ENCODE measurements at regions not wholly inside any gene's neighbourhood (a gene's known extent, or its start where the extent isn't known, plus 50 kb on each side); places are given as distances from the start of the nearest gene placed in this dataset.
"Not testable (repeated sequence)": the region's sequence is repeated elsewhere in the genome, so short reads cannot be mapped to it uniquely, and the experiment has no call there.

GRCh38 chr7:24057243-24057642, 226.7 kb upstream of the NPY start:
- no peak for DNase-seq

GRCh38 chr7:24058953-24059352, 225.0 kb upstream of the NPY start:
- DNase-seq, result no peak

- no peak for DNase-seq
Observed at GRCh38 chr7:24059775-24060174, 224.2 kb upstream of the NPY start.

DNA sequence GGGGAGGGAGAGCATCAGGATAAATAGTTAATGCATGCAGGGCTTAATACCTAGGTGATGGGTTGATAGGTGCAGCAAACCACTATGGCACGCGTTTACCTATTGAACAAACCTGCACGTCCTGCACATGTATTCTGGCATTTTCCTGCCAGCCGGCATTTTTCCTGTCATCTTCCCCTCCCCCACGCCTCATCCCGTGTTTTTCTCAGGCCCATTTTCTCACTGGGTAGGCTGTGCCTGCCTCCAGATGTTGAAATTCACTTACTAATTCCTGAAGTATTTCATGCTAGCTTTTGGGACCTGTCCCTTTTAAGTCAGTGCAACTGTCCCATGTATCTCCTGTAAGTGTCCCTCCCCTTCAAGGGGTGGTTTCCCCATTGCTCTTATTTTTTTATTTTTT, 220.3 kb upstream of the NPY start:
- no peak for DNase-seq

GRCh38 chr7:24069751-24070150, 214.2 kb upstream of the NPY start:
- DNase-seq, result no peak

GRCh38 chr7:24073651-24074420, 210.2 kb upstream of the NPY start:
- no peak for DNase-seq

DNA sequence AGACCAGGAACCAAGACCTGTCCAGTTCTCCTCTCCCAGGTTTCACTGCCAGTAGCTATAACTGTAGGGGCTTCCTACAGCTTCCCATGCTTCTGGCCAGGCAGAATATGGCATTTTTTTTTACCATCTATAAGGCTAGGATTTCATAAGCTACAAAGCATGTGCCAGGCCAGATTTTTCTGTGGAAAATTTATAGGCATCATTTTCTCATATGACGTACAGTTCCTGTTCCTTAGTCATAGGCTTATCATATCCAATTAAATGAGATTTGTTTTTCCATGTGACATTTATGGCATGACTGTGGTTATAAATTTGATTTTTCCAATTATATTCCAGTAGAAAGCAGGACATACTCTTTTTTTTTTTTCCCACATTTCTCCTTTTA, 208.6 kb upstream of the NPY start:
- DNase-seq, result no peak

DNA sequence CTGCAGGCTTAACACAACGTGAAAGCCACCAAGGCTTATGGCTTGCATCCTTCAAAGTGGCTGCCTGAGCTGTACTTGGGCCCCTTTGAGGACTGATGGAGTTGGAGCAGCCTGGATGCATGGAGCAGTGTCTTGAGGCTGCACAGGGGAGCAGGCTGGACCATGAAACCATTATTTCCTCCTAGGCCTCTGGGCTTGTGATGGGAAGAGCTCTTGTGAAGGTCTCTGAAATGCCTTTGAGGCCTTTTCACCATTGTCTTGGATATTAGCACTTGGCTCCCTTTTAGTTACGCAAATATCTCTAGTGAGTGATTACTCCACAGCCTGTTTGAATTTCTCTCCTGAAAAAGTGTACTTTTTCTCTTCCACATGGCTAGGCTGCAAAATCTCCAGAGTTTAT, 201.2 kb upstream of the NPY start:
- DNase-seq, result no peak

GRCh38 chr7:24102988-24103387, 181.0 kb upstream of the NPY start:
- DNase-seq, result no peak

DNA sequence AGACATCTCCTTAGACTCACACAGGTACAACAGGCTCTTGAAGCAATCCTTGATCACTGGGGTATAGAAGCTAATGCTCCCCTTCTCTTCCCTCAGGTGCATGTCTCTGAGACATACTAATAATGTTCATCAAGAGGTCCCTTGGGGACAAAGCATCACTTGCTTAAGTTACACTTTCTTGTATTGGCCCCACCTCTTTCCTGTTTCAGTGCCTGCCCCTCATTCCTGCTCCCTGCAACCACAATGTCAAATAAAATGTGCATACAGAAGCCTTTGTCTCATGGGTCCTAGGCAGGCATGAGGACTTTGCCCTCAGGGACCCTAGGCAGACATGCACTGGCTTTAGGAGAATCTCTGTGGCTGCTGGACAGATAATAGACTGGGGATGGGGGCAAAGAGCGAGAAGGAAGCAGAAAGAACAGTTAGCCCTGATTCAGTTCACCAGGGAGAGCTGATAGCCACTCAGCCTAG, 175.0 kb upstream of the NPY start:
- DNase-seq, result no peak

- DNase-seq, result no peak
Observed at GRCh38 chr7:24110056-24110455, 173.9 kb upstream of the NPY start.

DNA sequence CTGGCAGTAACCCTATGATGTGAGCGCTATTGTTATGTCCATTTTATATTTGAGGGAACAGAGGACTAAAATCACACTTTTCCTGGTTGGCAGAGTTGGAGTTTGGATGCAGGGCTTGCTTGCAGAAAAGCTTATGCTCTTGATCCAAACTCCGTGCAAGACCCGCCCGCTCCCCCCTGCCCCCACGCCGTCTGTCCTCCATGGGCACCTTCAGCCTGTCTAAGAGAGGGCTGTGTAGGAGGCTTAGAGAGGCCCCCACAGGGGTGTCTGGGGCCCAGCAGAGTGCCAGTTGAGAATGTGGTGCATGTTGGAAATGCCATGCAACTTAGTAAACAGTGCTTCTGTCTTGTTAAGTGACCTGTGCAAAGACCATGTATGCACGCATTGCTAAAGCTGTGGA, 170.5 kb upstream of the NPY start:
- DNase-seq, result no peak

GRCh38 chr7:24115661-24116060, 168.3 kb upstream of the NPY start:
- DNase-seq, result peak; percentile 1

GRCh38 chr7:24117903-24118499, 166.0 kb upstream of the NPY start:
- not testable (repeated sequence) for DNase-seq

DNA sequence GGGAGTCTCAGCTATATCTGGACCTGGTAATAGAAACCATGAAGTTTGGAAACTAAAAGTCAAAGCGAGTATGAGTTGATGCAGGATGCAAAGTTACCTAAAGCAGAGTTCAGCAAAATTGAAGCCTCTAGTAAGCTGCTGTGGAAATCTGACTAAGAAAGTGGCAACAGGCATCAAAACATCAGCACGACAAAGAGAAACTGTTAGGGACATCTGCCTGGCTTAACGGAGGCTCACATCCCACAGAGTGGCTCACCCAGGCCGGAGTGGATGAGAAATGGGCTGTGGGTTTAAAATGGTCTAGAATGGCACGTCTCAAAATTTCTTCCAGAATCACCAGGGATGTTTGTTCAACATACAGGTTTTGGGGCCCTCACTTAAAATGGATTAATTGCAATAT, 164.1 kb upstream of the NPY start:
- no peak for DNase-seq

DNA sequence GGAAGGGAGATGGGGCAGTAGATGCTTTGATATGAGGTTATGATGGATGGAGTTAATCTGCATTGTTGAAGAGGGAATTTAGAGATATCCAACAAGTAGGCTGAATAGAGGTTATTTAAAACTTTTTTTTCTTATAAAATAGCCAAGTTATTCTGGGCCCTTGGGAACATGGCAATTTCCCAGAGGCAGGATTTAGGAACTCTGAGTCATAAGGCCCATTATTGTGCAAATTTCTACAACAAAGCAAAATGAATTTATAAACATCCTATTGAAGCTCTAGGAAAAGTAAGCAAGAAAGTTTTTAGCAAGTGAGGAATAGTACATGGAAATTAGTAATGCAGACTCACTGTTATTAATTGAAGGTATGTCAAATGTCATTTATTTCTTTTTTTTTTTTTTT, 160.9 kb upstream of the NPY start:
- peak; percentile 13 for DNase-seq

- no peak for DNase-seq
Observed at GRCh38 chr7:24125765-24126164, 158.2 kb upstream of the NPY start.

DNA sequence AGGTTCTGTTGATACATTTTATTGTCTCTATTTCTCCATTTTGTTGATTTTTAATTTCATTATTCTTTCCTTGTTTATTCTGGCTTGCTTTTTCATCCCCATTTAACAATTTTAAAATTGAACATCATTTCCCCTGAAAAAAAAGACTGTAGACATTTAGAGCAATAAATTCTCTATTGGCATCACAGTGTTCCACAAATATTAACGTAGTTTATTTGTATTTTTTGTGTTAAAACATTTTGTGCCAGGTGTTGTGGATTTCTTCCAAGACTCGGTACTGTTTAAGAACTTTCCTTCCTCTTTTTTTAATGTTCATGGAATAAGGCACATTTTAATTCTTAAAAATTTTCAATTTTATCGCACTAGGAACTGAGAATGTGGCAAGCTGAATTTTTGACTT, 156.1 kb upstream of the NPY start:
- DNase-seq, result no peak

DNA sequence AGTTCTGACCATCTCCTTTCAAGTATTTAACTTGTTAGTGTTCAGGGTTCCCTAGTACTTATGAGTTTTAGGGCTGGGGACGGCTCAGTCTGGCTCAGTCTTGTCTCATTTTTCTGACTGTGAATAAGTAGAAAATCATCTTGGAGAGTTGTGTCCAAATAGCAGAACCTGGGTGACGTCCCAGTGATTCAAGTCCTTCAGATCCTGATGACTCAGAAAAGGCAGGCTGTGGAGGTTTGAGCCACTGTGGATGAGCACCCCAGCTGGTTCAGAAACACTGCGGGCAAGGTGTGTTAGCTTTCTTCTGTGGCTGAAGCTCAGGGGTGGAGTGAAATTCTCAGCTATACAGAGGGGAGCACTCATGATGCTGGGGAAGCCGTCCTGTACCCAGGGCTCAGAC, 154.4 kb upstream of the NPY start:
- DNase-seq, result peak; percentile 66

- DNase-seq, result no peak
Observed at GRCh38 chr7:24130631-24131030, 153.4 kb upstream of the NPY start.

DNA sequence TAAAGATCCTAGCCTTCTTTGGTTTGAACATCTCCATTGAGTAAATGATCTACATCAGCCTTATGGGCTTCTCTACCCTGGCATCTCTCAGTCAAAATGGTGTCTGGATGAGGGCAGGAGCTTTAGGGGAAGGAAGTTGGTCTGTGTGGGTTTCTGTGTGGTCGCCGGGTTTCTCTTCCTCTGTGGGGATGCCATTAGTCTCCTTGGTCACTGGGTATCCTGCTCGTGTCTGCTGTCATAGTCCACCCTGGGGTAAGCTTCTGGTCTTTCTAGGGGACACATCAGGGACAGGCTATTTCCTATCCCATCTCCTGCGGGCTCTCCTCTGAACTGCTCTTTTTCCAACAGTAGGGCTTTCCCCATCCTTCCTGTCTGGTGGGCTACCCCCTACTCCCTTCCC, 150.3 kb upstream of the NPY start:
- no peak for DNase-seq

DNA sequence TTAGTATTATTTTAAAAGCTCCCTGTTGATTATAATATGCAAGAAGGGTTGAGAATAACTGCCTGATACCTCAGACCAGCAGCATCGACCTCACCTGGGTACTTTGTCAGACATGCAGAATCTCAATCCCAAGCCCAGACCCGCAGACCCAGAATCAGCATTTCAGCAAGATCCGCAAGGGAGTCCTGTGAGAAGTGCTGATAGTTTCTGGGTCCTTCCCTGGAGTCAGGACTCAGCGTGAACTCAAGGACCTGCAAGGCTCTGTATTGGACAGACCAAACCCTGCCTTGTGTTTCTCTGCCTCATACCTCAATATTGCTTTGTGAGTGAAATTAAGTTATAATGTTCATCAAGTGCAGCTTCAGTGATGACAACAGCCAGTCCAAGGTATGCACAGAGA, 149.5 kb upstream of the NPY start:
- DNase-seq, result no peak

DNA sequence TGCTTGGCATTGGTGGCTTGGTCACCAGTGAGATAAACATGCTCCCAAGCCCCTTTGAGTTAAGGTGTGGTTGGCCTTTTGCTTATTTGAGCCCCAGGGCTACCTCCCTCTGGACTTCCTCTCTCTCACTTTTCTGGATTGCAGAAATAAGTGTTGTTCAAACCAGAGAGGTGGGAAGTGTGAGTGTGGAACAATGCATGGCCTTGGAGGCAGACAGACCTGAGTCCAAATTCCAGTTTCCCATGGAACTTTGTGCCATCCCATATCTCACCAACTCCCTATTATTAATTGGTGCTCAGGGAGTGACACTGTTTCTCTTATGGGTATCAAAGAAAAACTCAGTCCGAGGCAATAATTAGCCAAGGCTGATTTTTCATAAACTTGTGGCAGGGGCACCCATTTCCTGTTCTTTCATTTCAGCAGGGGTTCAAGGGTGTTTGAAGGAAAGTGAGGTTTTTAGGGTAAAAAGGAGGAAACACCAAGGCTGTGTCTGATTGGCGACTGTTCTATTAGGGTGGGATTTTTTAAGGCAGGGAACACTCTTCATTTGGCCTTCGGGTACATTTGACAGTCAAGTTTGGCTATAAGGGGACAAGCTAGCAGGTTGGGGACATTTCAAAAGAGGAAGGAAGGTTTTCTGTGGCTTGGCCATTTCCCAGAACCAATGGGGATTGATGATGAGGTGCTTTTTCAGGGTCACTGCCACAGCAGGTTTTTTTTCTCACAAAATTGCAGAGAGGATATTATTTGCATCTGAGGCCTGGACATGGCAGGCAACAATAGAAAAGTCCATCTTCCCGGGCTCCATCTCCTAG, 148.8 kb upstream of the NPY start:
- no peak for DNase-seq

GRCh38 chr7:24137338-24137737, 146.7 kb upstream of the NPY start:
- DNase-seq, result no peak

Measured in fibroblast of skin of abdomen (primary cell).